ENCODE measurements at regions not wholly inside any gene's neighbourhood (a gene's known extent, or its start where the extent isn't known, plus 50 kb on each side); places are given as distances from the start of the nearest gene placed in this dataset.

GRCh38 chr6:112929641-112930040 is 582.5 kb downstream of the RFPL4B start:
- TF ChIP-seq CTCF (IDR thresholded peaks at IDR 0.05; ENCODE audit: low read depth, low read length) (no peak), POLR2A (IDR thresholded peaks at IDR 0.05; ENCODE audit: extremely low read depth, insufficient read length) (no peak)

Measured in NB4 (cell line).